ENCODE measurements at regions not wholly inside any gene's neighbourhood (a gene's known extent, or its start where the extent isn't known, plus 50 kb on each side); places are given as distances from the start of the nearest gene placed in this dataset.

DNA sequence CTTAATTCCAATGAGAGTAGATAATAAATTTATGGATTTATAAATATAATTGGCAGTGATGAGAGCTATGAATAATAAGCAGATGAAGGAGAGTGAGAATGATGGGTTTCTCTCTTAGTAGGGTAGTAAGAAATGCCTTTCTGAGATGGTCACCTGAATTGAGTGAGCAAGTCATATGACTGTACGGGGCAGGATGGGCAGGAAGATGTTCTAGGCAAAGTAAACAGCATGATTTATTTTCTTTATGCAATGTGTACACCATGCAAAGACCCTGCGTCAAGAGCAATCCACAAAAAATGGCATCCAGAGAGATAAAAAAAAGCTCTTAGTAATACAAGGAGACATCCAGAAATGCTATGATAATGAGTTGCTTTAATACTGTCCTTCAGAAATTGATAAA is 409.9 kb downstream of the HLX start:
- Histone ChIP-seq H3K9ac (ENCODE audit: insufficient read depth, low read depth, low read length) (no peak overlapping the region), H3K4me1 (ENCODE audit: insufficient read depth, low read length) (no peaks in the 10 kb centered on the region), H3K4me2 (ENCODE audit: low read depth, low read length) (no peak overlapping the region), H3K79me2 (ENCODE audit: insufficient read depth, low read length) (no peaks in the 10 kb centered on the region), H3K9me3 (ENCODE audit: low read length) (no peaks in the 10 kb centered on the region), H4K20me1 (ENCODE audit: insufficient read depth, low read length) (no peaks in the 10 kb centered on the region), H3K36me3 (replicated peaks in 1 of 2; ENCODE audit: control insufficient read depth in 1 of 2, insufficient read depth in 2 of 2, low read length in 2 of 2) (no peaks in the 10 kb centered on the region), H3K4me3 (replicated peaks in 1 of 3; ENCODE audit: insufficient read depth in 1 of 3, low read depth in 2 of 3, low read length in 3 of 3) (no peak overlapping the region), H2AFZ (ENCODE audit: low read length) (no peak overlapping the region), H3K27me3 (ENCODE audit: control insufficient read depth in 1 of 2, insufficient read depth in 2 of 2, low read length in 2 of 2) (no peaks in the 10 kb centered on the region), H3K27ac (ENCODE audit: extremely low read length, insufficient read depth, low read length) (no peak overlapping the region)
- CTCF ChIA-PET (ENCODE audit: low intra/inter-chr PET ratio, low total read pairs): no interaction called here
- no peak for DNase-seq (ENCODE audit: low spot score)
- FAIRE-seq: no peak
- WGBS (ENCODE audit: low lambda C conversion rate): 0% methylated on average over 2 of the region's 2 CpGs
- ATAC-seq: no peak
- intact Hi-C loops (cut with micrococcal nuclease; ENCODE audit: unreplicated experiment): no loop called here
- in situ Hi-C loops (cut with HindIII; ENCODE audit: extremely low pct_ligation_motif_present, low pct_unique_long_range_greater_than_20kb): no loop called here
- POLR2A ChIA-PET: no interaction called here
- TF ChIP-seq BCL6 (CRISPR knock-in tag; IDR thresholded peaks at IDR 0.05): peak; percentile 61; the same call in 1 of the 2 replicates
- no peak for TF ChIP-seq NFKBIZ (CRISPR knock-in tag; IDR thresholded peaks at IDR 0.05)
- no TSS peak for BruUV-seq (replicated peaks)

DNA sequence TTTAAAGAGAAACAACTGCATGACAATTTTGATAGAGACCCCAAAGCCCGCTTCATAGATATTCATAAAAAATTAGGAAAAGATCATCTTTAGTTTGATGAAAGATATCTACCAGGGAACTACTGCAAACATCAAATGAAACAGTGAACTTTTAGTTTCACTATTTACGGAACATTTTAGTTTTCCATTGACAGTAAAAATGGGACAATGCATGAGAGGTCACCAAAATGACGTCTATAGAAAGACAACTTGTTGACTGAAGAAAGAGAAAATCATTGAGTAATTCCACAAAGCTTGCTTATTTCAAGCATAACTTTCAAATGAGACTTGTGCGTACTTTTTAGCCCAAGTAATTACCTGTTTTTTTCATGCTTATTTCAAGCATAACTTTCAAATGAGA is 411.4 kb downstream of the HLX start:
- FAIRE-seq (no peak), ATAC-seq (no peak), DNase-seq (ENCODE audit: low spot score) (no peak)
- Histone ChIP-seq H3K27me3 (ENCODE audit: control insufficient read depth in 1 of 2, insufficient read depth in 2 of 2, low read length in 2 of 2) (no peaks in the 10 kb centered on the region), H3K9me3 (ENCODE audit: low read length) (no peaks in the 10 kb centered on the region), H2AFZ (ENCODE audit: low read length) (no peak overlapping the region), H3K4me3 (replicated peaks in 1 of 3; ENCODE audit: insufficient read depth in 1 of 3, low read depth in 2 of 3, low read length in 3 of 3) (no peak overlapping the region), H3K79me2 (ENCODE audit: insufficient read depth, low read length) (no peaks in the 10 kb centered on the region), H4K20me1 (ENCODE audit: insufficient read depth, low read length) (no peaks in the 10 kb centered on the region), H3K36me3 (replicated peaks in 1 of 2; ENCODE audit: control insufficient read depth in 1 of 2, insufficient read depth in 2 of 2, low read length in 2 of 2) (no peaks in the 10 kb centered on the region), H3K27ac (ENCODE audit: extremely low read length, insufficient read depth, low read length) (no peak overlapping the region), H3K4me1 (ENCODE audit: insufficient read depth, low read length) (no peaks in the 10 kb centered on the region), H3K4me2 (ENCODE audit: low read depth, low read length) (no peak overlapping the region), H3K9ac (ENCODE audit: insufficient read depth, low read depth, low read length) (no peak overlapping the region)
- WGBS (ENCODE audit: low lambda C conversion rate): 2% methylated on average over 4 of the region's 4 CpGs
- intact Hi-C loops (cut with micrococcal nuclease; ENCODE audit: unreplicated experiment): loop anchor here (10.0 kb wide), 1 partner anchor 554 kb away; no protein-coding TSS in a partner anchor
- BruUV-seq (replicated peaks): no TSS peak
- in situ Hi-C loops (cut with HindIII; ENCODE audit: extremely low pct_ligation_motif_present, low pct_unique_long_range_greater_than_20kb): no loop called here
- ChIA-PET CTCF (ENCODE audit: low intra/inter-chr PET ratio, low total read pairs) (no interaction called here), POLR2A (no interaction called here)
- TF ChIP-seq CBX1 (IDR thresholded peaks at IDR 0.05; ENCODE audit: low read depth): no peak
- TF ChIP-seq, protein P1, sequence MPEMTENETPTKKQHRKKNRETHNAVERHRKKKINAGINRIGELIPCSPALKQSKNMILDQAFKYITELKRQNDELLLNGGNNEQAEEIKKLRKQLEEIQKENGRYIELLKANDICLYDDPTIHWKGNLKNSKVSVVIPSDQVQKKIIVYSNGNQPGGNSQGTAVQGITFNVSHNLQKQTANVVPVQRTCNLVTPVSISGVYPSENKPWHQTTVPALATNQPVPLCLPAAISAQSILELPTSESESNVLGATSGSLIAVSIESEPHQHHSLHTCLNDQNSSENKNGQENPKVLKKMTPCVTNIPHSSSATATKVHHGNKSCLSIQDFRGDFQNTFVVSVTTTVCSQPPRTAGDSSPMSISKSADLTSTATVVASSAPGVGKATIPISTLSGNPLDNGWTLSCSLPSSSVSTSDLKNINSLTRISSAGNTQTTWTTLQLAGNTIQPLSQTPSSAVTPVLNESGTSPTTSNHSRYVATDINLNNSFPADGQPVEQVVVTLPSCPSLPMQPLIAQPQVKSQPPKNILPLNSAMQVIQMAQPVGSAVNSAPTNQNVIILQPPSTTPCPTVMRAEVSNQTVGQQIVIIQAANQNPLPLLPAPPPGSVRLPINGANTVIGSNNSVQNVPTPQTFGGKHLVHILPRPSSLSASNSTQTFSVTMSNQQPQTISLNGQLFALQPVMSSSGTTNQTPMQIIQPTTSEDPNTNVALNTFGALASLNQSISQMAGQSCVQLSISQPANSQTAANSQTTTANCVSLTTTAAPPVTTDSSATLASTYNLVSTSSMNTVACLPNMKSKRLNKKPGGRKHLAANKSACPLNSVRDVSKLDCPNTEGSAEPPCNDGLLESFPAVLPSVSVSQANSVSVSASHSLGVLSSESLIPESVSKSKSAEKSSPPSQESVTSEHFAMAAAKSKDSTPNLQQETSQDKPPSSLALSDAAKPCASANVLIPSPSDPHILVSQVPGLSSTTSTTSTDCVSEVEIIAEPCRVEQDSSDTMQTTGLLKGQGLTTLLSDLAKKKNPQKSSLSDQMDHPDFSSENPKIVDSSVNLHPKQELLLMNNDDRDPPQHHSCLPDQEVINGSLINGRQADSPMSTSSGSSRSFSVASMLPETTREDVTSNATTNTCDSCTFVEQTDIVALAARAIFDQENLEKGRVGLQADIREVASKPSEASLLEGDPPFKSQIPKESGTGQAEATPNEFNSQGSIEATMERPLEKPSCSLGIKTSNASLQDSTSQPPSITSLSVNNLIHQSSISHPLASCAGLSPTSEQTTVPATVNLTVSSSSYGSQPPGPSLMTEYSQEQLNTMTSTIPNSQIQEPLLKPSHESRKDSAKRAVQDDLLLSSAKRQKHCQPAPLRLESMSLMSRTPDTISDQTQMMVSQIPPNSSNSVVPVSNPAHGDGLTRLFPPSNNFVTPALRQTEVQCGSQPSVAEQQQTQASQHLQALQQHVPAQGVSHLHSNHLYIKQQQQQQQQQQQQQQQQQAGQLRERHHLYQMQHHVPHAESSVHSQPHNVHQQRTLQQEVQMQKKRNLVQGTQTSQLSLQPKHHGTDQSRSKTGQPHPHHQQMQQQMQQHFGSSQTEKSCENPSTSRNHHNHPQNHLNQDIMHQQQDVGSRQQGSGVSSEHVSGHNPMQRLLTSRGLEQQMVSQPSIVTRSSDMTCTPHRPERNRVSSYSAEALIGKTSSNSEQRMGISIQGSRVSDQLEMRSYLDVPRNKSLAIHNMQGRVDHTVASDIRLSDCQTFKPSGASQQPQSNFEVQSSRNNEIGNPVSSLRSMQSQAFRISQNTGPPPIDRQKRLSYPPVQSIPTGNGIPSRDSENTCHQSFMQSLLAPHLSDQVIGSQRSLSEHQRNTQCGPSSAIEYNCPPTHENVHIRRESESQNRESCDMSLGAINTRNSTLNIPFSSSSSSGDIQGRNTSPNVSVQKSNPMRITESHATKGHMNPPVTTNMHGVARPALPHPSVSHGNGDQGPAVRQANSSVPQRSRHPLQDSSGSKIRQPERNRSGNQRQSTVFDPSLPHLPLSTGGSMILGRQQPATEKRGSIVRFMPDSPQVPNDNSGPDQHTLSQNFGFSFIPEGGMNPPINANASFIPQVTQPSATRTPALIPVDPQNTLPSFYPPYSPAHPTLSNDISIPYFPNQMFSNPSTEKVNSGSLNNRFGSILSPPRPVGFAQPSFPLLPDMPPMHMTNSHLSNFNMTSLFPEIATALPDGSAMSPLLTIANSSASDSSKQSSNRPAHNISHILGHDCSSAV (CRISPR knock-in tag; IDR thresholded peaks at IDR 0.05; ENCODE audit: borderline replicate concordance): no peak
- TF ChIP-seq, protein P2, sequence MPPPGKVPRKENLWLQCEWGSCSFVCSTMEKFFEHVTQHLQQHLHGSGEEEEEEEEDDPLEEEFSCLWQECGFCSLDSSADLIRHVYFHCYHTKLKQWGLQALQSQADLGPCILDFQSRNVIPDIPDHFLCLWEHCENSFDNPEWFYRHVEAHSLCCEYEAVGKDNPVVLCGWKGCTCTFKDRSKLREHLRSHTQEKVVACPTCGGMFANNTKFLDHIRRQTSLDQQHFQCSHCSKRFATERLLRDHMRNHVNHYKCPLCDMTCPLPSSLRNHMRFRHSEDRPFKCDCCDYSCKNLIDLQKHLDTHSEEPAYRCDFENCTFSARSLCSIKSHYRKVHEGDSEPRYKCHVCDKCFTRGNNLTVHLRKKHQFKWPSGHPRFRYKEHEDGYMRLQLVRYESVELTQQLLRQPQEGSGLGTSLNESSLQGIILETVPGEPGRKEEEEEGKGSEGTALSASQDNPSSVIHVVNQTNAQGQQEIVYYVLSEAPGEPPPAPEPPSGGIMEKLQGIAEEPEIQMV (CRISPR knock-in tag; IDR thresholded peaks at IDR 0.05; ENCODE audit: low read depth): no peak
- no peak for TF ChIP-seq ZMYM3 (CRISPR knock-in tag; IDR thresholded peaks at IDR 0.05)
- no peak for TF ChIP-seq ZNF207 (IDR thresholded peaks at IDR 0.05; ENCODE audit: borderline replicate concordance)
- TF ChIP-seq ZNF44 (CRISPR knock-in tag; IDR thresholded peaks at IDR 0.05): no peak
- TF ChIP-seq HOXA7 (CRISPR knock-in tag; IDR thresholded peaks at IDR 0.05): no peak
- TF ChIP-seq U2AF1 (optimal IDR thresholded peaks at IDR 0.05; ENCODE audit: low read depth, low read length): no peak
- no peak for TF ChIP-seq ZNF432 (CRISPR knock-in tag; IDR thresholded peaks at IDR 0.05; ENCODE audit: borderline replicate concordance)

All from HepG2 (cell line).